Loucy (cell line): ENCODE measurements at regions not wholly inside any gene's neighbourhood (a gene's known extent, or its start where the extent isn't known, plus 50 kb on each side); places are given as distances from the start of the nearest gene placed in this dataset.

ENCODE experiments used
- H2AFZ ChIP-seq: fragments of 200-600 bp; sonication (generic); 2 replicates; pipeline ENCODE4 v1.6.0; 2016; ENCODE audit warnings: antibody characterized with exemption, mild to moderate bottlenecking, low read length, moderate library complexity
- H3F3A ChIP-seq: fragments of 200-600 bp; 2 replicates; pipeline ENCODE4 v1.6.0; 2016; ENCODE audit warnings: antibody characterized with exemption, low read depth, mild to moderate bottlenecking
- H3K27me3 ChIP-seq: fragments of 200-600 bp; sonication (generic); 2 replicates; pipeline ENCODE4 v1.6.1; 2014; ENCODE audit warnings: low read length, mild to moderate bottlenecking; ENCODE audit not compliant: insufficient read depth, poor library complexity, severe bottlenecking
- H3K36me3 ChIP-seq: fragments of 200-600 bp; sonication (generic); 2 replicates; pipeline ENCODE4 v1.6.1; 2016; ENCODE audit warnings: low read length; ENCODE audit not compliant: insufficient read depth
- H3K4me1 ChIP-seq: fragments of 200-600 bp; sonication (generic); 2 replicates; pipeline ENCODE4 v1.5.1; 2014; ENCODE audit warnings: low read length, mild to moderate bottlenecking; ENCODE audit not compliant: insufficient read depth, poor library complexity, severe bottlenecking
- H3K4me2 ChIP-seq: fragments of 200-600 bp; sonication (generic); 2 replicates; pipeline ENCODE4 v1.6.0; 2014; ENCODE audit warnings: antibody characterized with exemption, low read length, low read depth, mild to moderate bottlenecking; ENCODE audit not compliant: poor library complexity, severe bottlenecking
- H3K4me3 ChIP-seq: fragments of 200-600 bp; sonication (generic); 2 replicates; pipeline ENCODE4 v1.5.1; 2014; ENCODE audit warnings: low read length, mild to moderate bottlenecking, mixed read lengths; ENCODE audit not compliant: poor library complexity, severe bottlenecking
- H3K79me2 ChIP-seq: fragments of 200-600 bp; sonication (generic); 2 replicates; pipeline ENCODE4 v1.6.1; 2014; ENCODE audit warnings: low read length; ENCODE audit not compliant: insufficient read depth
- H3K9ac ChIP-seq: fragments of 200-600 bp; sonication (generic); 2 replicates; pipeline ENCODE4 v1.6.0; 2014; ENCODE audit warnings: mild to moderate bottlenecking, low read depth, low read length, moderate library complexity; ENCODE audit not compliant: poor library complexity, severe bottlenecking
- H3K9me2 ChIP-seq: fragments of 200-600 bp; sonication (generic); replicated peaks from 2 replicates; pipeline ENCODE4 v1.6.1; 2016; ENCODE audit warnings: low read depth, low read length, mixed read lengths
- H3K9me3 ChIP-seq: fragments of 200-600 bp; sonication (generic); 2 replicates; pipeline ENCODE4 v1.6.1; 2014; ENCODE audit warnings: mild to moderate bottlenecking, antibody characterized with exemption, low read length, low read depth; ENCODE audit not compliant: insufficient read depth
- H4K20me1 ChIP-seq: fragments of 200-600 bp; sonication (generic); 2 replicates; pipeline ENCODE4 v1.6.0; 2014; ENCODE audit warnings: antibody characterized with exemption, low read length, mild to moderate bottlenecking; ENCODE audit not compliant: insufficient read depth, poor library complexity, severe bottlenecking
- CTCF ChIP-seq: fragments of 200-600 bp; sonication (generic); conservative IDR thresholded peaks from 2 replicates; pipeline ENCODE4 v1.5.1; 2014; ENCODE audit warnings: mild to moderate bottlenecking, antibody characterized with exemption, low read length

DNA sequence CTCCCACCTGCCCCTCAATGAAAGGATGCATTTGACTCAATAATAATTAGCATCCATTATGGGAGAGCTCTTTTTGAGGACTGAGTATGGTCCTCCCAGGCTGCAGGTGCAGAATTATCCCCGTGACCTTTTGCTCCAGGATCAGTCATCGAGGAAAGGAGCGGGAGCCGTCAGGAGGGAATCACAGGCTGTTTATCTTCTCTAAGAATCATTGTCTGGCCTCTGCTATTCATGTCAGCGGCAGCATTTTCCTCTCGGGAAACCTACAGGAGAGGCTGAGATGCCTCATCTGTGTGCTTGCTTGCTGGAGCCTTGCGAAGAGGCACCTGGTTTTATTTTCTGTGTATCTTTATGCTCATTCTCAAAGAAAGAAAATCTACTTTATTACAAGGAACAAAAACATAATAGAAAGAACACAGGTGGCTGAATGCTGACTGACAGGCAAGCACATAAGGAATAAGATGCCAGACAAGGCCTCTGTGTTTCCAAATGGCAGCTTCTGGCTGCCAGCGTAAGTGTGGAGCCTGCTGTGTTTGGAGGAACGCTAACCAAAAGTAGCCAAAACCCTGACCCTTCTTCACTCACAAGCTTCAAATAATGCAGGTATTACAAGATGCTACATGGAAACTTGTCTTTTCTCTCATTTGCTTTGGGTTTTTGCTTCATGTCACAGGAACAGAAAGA, 539.1 kb upstream of the MARCKS start:
- no peak overlapping the region for H2AFZ ChIP-seq
- TF ChIP-seq CTCF = no peak

DNA sequence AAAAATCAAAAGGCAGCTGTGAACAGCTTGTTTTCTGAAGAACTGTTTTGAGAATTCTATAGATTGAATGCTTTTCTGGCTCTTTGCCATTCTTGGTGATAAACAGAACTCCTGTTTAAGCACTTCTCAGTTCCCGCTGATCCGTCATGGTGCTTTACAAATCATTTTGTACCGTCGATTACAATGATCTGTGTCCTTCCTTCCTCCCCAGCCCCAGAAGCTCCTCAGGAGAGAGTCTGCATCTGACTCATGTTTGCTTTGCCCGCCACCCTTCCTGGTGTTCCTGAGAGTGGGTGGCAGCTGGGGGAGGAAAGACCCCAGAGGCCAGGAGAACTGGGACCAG, 538.6 kb upstream of the MARCKS start:
- Histone ChIP-seq H3K27me3 (no peaks in the 10 kb centered on the region), H3K9me2 (no peaks in the 10 kb centered on the region), H2AFZ (no peak overlapping the region), H3F3A (no peaks in the 10 kb centered on the region), H3K4me3 (no peak overlapping the region), H4K20me1 (no peaks in the 10 kb centered on the region), H3K79me2 (no peaks in the 10 kb centered on the region), H3K36me3 (no peaks in the 10 kb centered on the region), H3K9me3 (no peaks in the 10 kb centered on the region), H3K4me1 (no peaks in the 10 kb centered on the region), H3K9ac (no peak overlapping the region), H3K4me2 (no peak overlapping the region)
- no peak for TF ChIP-seq CTCF

More for the DNA sequence above, 539.1 kb upstream of the MARCKS start:
- no peak overlapping the region for H3K4me3 ChIP-seq
- H3K9ac ChIP-seq = no peak overlapping the region
- H3K36me3 ChIP-seq = no peaks in the 10 kb centered on the region
- no peaks in the 10 kb centered on the region for H3K27me3 ChIP-seq
- H3K9me3 ChIP-seq = no peaks in the 10 kb centered on the region
- no peaks in the 10 kb centered on the region for H3K4me1 ChIP-seq
- no peaks in the 10 kb centered on the region for H4K20me1 ChIP-seq
- H3K79me2 ChIP-seq = no peaks in the 10 kb centered on the region
- no peak overlapping the region for H3K4me2 ChIP-seq
- no peaks in the 10 kb centered on the region for H3F3A ChIP-seq
- no peaks in the 10 kb centered on the region for H3K9me2 ChIP-seq

GRCh38 chr6:113320653-113321052, 536.5 kb upstream of the MARCKS start:
- Histone ChIP-seq H3K9me2 (no peaks in the 10 kb centered on the region), H3K79me2 (no peaks in the 10 kb centered on the region), H3K27me3 (no peaks in the 10 kb centered on the region), H3K9me3 (no peaks in the 10 kb centered on the region), H3K4me2 (no peak overlapping the region), H3F3A (no peaks in the 10 kb centered on the region), H3K4me3 (no peak overlapping the region), H2AFZ (no peak overlapping the region), H3K4me1 (no peaks in the 10 kb centered on the region), H3K36me3 (no peaks in the 10 kb centered on the region), H4K20me1 (no peaks in the 10 kb centered on the region), H3K9ac (no peak overlapping the region)
- no peak for TF ChIP-seq CTCF
